ENCODE measurements at regions not wholly inside any gene's neighbourhood (a gene's known extent, or its start where the extent isn't known, plus 50 kb on each side); places are given as distances from the start of the nearest gene placed in this dataset.

GRCh38 chr1:10867138-10867721 is 70.8 kb upstream of the CASZ1 start (continued):
- TF ChIP-seq USF1 (IDR thresholded peaks at IDR 0.05; ENCODE audit: borderline replicate concordance, extremely low read length, insufficient read depth, low read depth, low read length) (peak; percentile 20), SIX5 (IDR thresholded peaks at IDR 0.05; ENCODE audit: low read depth, low read length, severe bottlenecking) (no peak), E4F1 (IDR thresholded peaks at IDR 0.05; ENCODE audit: borderline replicate concordance, partially characterized antibody) (no peak), ZNF217 (IDR thresholded peaks at IDR 0.05) (peak; percentile 41; the same call in 1 of the 2 replicates), RB1 (IDR thresholded peaks at IDR 0.05; ENCODE audit: borderline replicate concordance) (peak; percentile 64; the same call in 1 of the 2 replicates), PML (IDR thresholded peaks at IDR 0.05; ENCODE audit: low read length) (no peak), SMARCA5 (IDR thresholded peaks at IDR 0.05) (0 out of 2 replicates have a peak, but pooled peaks have one; percentile 59), MAX (IDR thresholded peaks at IDR 0.05; ENCODE audit: low read depth, low read length) (no peak), ATF3 (IDR thresholded peaks at IDR 0.05; ENCODE audit: borderline replicate concordance, extremely low read depth, low read depth, low read length) (no peak), BRCA1 (IDR thresholded peaks at IDR 0.05; ENCODE audit: low read depth, low read length) (no peak), BMI1 (IDR thresholded peaks at IDR 0.05; ENCODE audit: borderline replicate concordance) (no peak), GABPA (IDR thresholded peaks at IDR 0.05; ENCODE audit: low read depth) (no peak), SRF (IDR thresholded peaks at IDR 0.05; ENCODE audit: low read depth in 2 of 2, low read length in 2 of 2) (no peak), PAX5 (IDR thresholded peaks at IDR 0.05; ENCODE audit: borderline replicate concordance, low read depth, low read length) (no peak), ZNF207 (IDR thresholded peaks at IDR 0.05; ENCODE audit: borderline replicate concordance) (no peak), KAT2A (conservative IDR thresholded peaks at IDR 0.05; ENCODE audit: control insufficient read depth, low read depth, low read length) (no peak), ZBED1 (IDR thresholded peaks at IDR 0.05; ENCODE audit: borderline replicate concordance) (no peak), LARP7 (IDR thresholded peaks at IDR 0.05) (peak; percentile 67), TARDBP (IDR thresholded peaks at IDR 0.05; ENCODE audit: borderline replicate concordance) (no peak)

Data from GM12878 (cell line).